Osteocyte (in vitro differentiated cells): ENCODE measurements at regions not wholly inside any gene's neighbourhood (a gene's known extent, or its start where the extent isn't known, plus 50 kb on each side); places are given as distances from the start of the nearest gene placed in this dataset.

Source experiments
- DNase-seq: peaks from one replicate; pipeline ENCODE4 v3.0.0; 2021; ENCODE audit warnings: mixed read lengths; ENCODE audit not compliant: unreplicated experiment; ENCODE audit errors: extremely low spot score
- H3K27ac Mint-ChIP-seq: one replicate; pipeline ENCODE4 v1.8.0; 2021; ENCODE audit warnings: mild to moderate bottlenecking, mixed read lengths; ENCODE audit not compliant: unreplicated experiment
- H3K27me3 Mint-ChIP-seq: one replicate; pipeline ENCODE4 v1.8.0; 2021; ENCODE audit warnings: mixed read lengths; ENCODE audit not compliant: unreplicated experiment
- H3K36me3 Mint-ChIP-seq: one replicate; pipeline ENCODE4 v1.8.0; 2021; ENCODE audit warnings: mixed read lengths; ENCODE audit not compliant: unreplicated experiment
- H3K4me1 Mint-ChIP-seq: one replicate; pipeline ENCODE4 v1.8.0; 2021; ENCODE audit warnings: mixed read lengths; ENCODE audit not compliant: unreplicated experiment
- H3K4me3 Mint-ChIP-seq: one replicate; pipeline ENCODE4 v1.8.0; 2021; ENCODE audit warnings: mild to moderate bottlenecking, moderate library complexity, mixed read lengths; ENCODE audit not compliant: unreplicated experiment
- H3K9me3 Mint-ChIP-seq: one replicate; pipeline ENCODE4 v1.8.0; 2021; ENCODE audit warnings: mixed read lengths; ENCODE audit not compliant: unreplicated experiment
- TF ChIP-seq, protein P1 (sequence below): fragments of 200-600 bp; sonication (generic); IDR thresholded peaks from 2 replicates; pipeline ENCODE4 v1.5.0; 2021; ENCODE audit warnings: antibody characterized with exemption, mild to moderate bottlenecking, moderate library complexity

DNA sequence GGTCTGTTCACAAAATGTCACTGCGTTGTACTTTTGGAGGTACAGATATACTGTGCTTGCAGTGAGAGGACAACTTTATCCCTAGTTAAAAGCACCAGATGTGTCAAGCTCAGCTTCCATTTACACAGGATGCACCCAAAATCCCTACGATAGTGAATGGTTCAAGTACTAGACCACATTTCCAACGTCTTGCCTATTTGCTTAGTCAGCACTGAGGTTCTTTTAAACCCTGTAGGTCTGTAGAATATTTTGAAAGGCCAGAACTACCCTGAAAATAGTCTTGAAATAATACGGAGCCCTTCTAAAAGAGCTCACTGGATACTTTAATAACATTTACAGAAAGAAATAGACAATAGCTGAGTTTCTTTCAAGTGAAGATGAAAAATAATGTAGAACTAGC lies 466.1 kb downstream of the FUT8 start:
- no peaks in the 10 kb centered on the region for H3K27me3 Mint-ChIP-seq
- H3K9me3 Mint-ChIP-seq = peaks cover 8% of the 10 kb centered on the region
- H3K36me3 Mint-ChIP-seq = peaks cover 2% of the 10 kb centered on the region
- no peaks in the 10 kb centered on the region for H3K4me1 Mint-ChIP-seq
- no peak for DNase-seq
- TF ChIP-seq, protein P1, sequence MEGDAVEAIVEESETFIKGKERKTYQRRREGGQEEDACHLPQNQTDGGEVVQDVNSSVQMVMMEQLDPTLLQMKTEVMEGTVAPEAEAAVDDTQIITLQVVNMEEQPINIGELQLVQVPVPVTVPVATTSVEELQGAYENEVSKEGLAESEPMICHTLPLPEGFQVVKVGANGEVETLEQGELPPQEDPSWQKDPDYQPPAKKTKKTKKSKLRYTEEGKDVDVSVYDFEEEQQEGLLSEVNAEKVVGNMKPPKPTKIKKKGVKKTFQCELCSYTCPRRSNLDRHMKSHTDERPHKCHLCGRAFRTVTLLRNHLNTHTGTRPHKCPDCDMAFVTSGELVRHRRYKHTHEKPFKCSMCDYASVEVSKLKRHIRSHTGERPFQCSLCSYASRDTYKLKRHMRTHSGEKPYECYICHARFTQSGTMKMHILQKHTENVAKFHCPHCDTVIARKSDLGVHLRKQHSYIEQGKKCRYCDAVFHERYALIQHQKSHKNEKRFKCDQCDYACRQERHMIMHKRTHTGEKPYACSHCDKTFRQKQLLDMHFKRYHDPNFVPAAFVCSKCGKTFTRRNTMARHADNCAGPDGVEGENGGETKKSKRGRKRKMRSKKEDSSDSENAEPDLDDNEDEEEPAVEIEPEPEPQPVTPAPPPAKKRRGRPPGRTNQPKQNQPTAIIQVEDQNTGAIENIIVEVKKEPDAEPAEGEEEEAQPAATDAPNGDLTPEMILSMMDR = no peak
- no peak overlapping the region for H3K4me3 Mint-ChIP-seq
- H3K27ac Mint-ChIP-seq = no peak overlapping the region

DNA sequence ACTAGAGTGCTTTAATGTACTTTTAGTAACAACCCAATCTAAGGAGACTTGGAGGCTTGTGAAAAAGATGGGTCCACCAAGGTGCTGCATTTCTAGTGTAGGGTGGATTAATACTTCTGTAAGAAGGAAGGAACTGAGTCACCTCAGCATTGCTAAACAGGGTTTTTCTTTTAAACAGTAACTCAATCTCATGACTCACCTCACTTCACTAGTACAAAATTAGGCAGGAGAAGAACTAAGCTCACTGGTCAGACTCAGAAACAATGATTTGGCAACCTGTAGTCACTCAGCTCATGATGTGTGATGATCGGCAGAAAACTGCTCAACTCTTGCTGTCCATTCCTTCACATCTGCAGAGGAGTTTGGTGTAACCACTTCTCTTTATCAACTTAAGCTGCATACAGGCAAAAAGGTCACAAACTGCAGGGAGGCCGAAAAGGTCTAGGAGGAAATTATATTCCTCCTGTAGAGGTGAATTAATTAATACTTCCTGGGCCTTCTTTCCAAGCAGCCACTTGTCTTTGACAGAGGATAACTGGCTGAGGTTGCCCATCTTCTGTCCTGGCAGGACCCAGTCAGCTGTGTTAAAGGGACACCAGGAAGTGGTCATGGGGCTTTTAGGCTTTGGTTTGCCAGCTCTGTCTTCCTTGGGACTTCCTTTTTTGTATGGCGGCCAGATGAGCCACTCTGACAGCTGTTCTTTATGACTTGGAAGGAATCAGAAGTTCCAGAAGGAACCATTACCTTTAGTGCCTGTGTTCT lies 466.9 kb downstream of the FUT8 start:
- H3K27me3 Mint-ChIP-seq = no peaks in the 10 kb centered on the region
- peaks cover 2% of the 10 kb centered on the region for H3K36me3 Mint-ChIP-seq
- no peak overlapping the region for H3K4me3 Mint-ChIP-seq
- H3K9me3 Mint-ChIP-seq = peaks cover 8% of the 10 kb centered on the region
- H3K4me1 Mint-ChIP-seq = no peaks in the 10 kb centered on the region
- TF ChIP-seq, protein P1 = no peak
- DNase-seq = no peak
- no peak overlapping the region for H3K27ac Mint-ChIP-seq

DNA sequence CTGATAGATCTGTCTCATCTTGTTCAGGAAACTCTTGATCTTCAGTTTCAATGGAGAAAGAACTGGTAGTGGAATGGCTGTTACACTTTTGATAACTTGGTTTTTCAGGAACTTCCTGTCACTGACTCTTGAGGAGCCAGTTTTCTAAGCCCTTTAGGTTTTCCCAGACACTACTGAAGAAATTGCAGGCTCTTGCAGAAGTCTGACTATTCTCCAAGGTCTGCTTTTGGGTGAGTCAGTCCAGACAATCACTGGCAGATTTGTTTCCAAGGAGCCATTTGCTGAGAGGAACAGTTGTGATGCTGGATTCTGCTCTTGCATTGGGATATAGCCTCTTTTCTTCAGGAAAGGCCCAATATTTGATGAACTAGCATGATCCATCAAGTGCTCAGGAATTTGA lies 468.0 kb downstream of the FUT8 start:
- Mint-ChIP-seq H3K27me3 (no peaks in the 10 kb centered on the region), H3K4me1 (no peaks in the 10 kb centered on the region), H3K4me3 (no peak overlapping the region), H3K27ac (no peak overlapping the region), H3K9me3 (peaks cover 8% of the 10 kb centered on the region), H3K36me3 (peaks cover 2% of the 10 kb centered on the region)
- TF ChIP-seq, protein P1 = no peak
- no peak for DNase-seq

DNA sequence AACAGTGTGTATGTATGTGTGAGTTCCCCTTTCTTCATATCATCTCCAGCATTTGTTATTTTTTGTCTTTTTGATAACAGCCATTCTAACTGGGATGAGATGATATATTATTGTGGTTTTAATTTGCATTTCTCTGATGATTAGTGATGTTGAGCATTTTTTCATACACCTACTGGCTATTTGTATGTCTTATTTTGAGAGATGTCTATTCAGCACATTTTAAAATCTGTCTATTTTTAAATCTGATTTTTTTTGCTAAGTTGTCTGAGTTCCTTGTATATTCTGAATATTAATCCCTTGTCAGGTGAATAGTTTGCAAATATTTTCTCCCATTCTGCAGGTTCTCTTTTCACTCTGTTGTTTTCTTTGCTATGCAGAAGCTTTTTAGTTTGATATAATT lies 469.1 kb downstream of the FUT8 start:
- Mint-ChIP-seq H3K4me3 (no peak overlapping the region), H3K36me3 (peaks cover 2% of the 10 kb centered on the region), H3K27ac (no peak overlapping the region), H3K27me3 (no peaks in the 10 kb centered on the region), H3K4me1 (no peaks in the 10 kb centered on the region), H3K9me3 (peaks cover 8% of the 10 kb centered on the region)
- DNase-seq = no peak
- TF ChIP-seq, protein P1 = no peak

DNA sequence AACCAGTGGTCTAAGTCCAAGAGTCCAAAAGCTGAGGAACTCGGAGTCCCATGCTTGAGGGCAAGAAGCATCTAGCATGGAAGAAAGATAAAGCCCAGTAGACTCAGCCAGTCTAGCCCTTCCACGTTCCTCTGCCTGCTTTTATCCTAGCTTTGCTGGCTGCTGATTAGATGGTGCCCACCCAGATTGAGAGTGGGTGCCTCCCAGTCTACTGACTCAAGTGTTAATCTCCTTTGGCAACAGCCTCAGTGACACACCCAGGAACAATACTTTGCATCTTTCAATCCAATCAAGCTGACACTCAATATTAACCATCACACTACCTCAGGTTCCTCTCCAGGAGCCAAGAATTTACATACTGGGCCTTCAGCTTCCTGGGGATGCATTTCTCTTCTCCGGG lies 476.1 kb downstream of the FUT8 start:
- Mint-ChIP-seq H3K36me3 (no peaks in the 10 kb centered on the region), H3K4me1 (no peaks in the 10 kb centered on the region), H3K27ac (no peak overlapping the region), H3K27me3 (no peaks in the 10 kb centered on the region), H3K4me3 (no peak overlapping the region), H3K9me3 (peaks cover 6% of the 10 kb centered on the region)
- DNase-seq = no peak
- TF ChIP-seq, protein P1 = no peak
